B cell (primary cell): ENCODE measurements at regions not wholly inside any gene's neighbourhood (a gene's known extent, or its start where the extent isn't known, plus 50 kb on each side); places are given as distances from the start of the nearest gene placed in this dataset.

Experiments
- EZH2 ChIP-seq: IDR thresholded peaks from 2 replicates; pipeline ENCODE4 v1.6.1; 2012; ENCODE audit warnings: borderline replicate concordance, low read depth, mild to moderate bottlenecking, moderate library complexity, low read length; ENCODE audit not compliant: insufficient read depth, poor library complexity, severe bottlenecking
- TF ChIP-seq, protein P1 (sequence below): fragments of 200-600 bp; IDR thresholded peaks from one replicate; pipeline ENCODE4 v1.8.0; 2022; ENCODE audit warnings: antibody characterized with exemption, mild to moderate bottlenecking

DNA sequence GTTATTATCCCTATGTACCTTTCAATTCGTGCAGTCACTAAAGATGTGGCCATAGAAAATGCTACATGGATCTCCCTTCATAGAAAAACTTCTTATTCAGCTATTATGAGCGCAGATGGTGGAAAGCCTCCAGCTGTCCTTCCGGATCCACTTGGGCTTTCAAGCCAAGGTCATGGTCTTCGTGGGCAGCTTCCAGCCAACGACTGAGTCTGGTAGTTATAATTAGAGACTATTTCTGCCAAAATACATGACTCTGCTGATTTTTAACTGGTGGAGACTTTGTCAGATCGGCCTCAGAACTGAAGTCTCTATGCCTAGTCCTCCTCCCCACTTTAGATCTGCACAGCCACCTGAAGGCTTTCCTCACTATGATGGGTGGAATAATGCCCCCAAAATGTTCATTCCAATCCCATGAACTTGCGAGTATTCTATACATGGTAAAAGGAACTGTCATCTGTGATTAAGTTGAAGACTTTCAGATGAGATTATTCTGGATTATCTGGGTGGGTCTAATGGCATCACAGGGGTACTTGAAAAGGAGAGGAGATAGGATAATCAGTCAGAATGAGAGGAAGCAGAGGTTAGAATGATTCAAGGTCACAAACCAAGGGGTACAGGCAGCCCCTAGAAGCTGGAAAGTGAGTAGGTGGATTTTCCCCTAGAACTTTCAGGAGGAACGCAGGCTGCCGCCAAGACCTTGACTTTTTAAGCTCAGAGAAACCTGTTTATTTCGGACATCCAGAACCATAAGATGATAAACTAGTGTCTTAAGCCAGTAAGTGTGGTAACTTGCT lies 171.1 kb upstream of the CXCL13 start:
- TF ChIP-seq, protein P1, sequence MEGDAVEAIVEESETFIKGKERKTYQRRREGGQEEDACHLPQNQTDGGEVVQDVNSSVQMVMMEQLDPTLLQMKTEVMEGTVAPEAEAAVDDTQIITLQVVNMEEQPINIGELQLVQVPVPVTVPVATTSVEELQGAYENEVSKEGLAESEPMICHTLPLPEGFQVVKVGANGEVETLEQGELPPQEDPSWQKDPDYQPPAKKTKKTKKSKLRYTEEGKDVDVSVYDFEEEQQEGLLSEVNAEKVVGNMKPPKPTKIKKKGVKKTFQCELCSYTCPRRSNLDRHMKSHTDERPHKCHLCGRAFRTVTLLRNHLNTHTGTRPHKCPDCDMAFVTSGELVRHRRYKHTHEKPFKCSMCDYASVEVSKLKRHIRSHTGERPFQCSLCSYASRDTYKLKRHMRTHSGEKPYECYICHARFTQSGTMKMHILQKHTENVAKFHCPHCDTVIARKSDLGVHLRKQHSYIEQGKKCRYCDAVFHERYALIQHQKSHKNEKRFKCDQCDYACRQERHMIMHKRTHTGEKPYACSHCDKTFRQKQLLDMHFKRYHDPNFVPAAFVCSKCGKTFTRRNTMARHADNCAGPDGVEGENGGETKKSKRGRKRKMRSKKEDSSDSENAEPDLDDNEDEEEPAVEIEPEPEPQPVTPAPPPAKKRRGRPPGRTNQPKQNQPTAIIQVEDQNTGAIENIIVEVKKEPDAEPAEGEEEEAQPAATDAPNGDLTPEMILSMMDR = no peak
- no peak for TF ChIP-seq EZH2
